ENCODE measurements at regions not wholly inside any gene's neighbourhood (a gene's known extent, or its start where the extent isn't known, plus 50 kb on each side); places are given as distances from the start of the nearest gene placed in this dataset.

- 87% methylated on average over 7 of the region's 7 CpGs; no CpG with 5 or more reads in 1 of the 2 experiments for WGBS, 2 experiments (ENCODE audit: extremely low coverage in 1 of 2, insufficient coverage in 1 of 2, insufficient read length in 1 of 2, insufficient replicate concordance in 2 of 2, low coverage in 1 of 2, low lambda C conversion rate in 2 of 2, missing lambda C conversion rate in 1 of 2)
- peak in 1 of 2 experiments; percentile 31 for DNase-seq (ENCODE audit: low read depth in 1 of 2, low spot score in 2 of 2)
- CTCF ChIA-PET (ENCODE audit: partially characterized antibody) = interaction anchor here (1.3 to 2.6 kb wide), 2 partner anchors 8 to 36 kb away, joined by 3 to 7 read pairs; no protein-coding TSS in a partner anchor
These were observed 77.6 kb upstream of the IPO5 start for GRCh38 chr13:97875911-97876310.

More at GRCh38 chr13:97875911-97876310, 77.6 kb upstream of the IPO5 start:
- no peaks in the 10 kb centered on the region; the same call in 1 of the 2 replicates for H3K23me2 ChIP-seq (ENCODE audit: low read depth, low read length)
- H3K23ac ChIP-seq (ENCODE audit: insufficient read length) = no peak overlapping the region
- H3K9ac ChIP-seq (replicated peaks in 1 of 4; ENCODE audit: extremely low read depth in 1 of 4, low read depth in 3 of 4, low read length in 3 of 4) = no peak overlapping the region
- no peak overlapping the region for H3K14ac ChIP-seq (ENCODE audit: insufficient read length)
- H4K8ac ChIP-seq (ENCODE audit: extremely low read depth, insufficient read depth, low read length) = no peak overlapping the region
- H2BK120ac ChIP-seq (replicated peaks; ENCODE audit: low read depth, low read length) = no peak overlapping the region
- no peak overlapping the region for H2AK5ac ChIP-seq (ENCODE audit: low read depth, low read length)
- H3K27ac ChIP-seq (ENCODE audit: low read depth, low read length) = no peak overlapping the region
- H3K36me3 ChIP-seq (ENCODE audit: control insufficient read depth in 2 of 4, insufficient read depth in 4 of 4, low read length in 3 of 4) = no peaks in the 10 kb centered on the region
- no peak overlapping the region for H2BK5ac ChIP-seq (ENCODE audit: low read depth, low read length)
- POLR2A ChIA-PET (ENCODE audit: partially characterized antibody) = no interaction called here
- TF ChIP-seq SP2 (IDR thresholded peaks at IDR 0.05; ENCODE audit: low read length) = no peak
- TF ChIP-seq FOSL1 (IDR thresholded peaks at IDR 0.05; ENCODE audit: insufficient read depth, low read depth, low read length) = no peak
- TF ChIP-seq RXRA (IDR thresholded peaks at IDR 0.05; ENCODE audit: insufficient read depth, low read depth, low read length) = no peak
- no peak for TF ChIP-seq EZH2 (IDR thresholded peaks at IDR 0.05; ENCODE audit: low read depth, low read length, severe bottlenecking)
- no peak for TF ChIP-seq BCL11A (IDR thresholded peaks at IDR 0.05; ENCODE audit: low read depth in 2 of 2, low read length in 2 of 2)
- H3K18ac ChIP-seq (ENCODE audit: extremely low read depth, low read length) = no peak overlapping the region
- no peaks in the 10 kb centered on the region for H3K9me3 ChIP-seq (ENCODE audit: insufficient read depth in 2 of 2, low read depth in 1 of 2, low read length in 1 of 2)
- H4K20me1 ChIP-seq (replicated peaks in 1 of 2; ENCODE audit: control insufficient read depth in 1 of 2, insufficient read depth in 2 of 2, low read length in 2 of 2) = no peaks in the 10 kb centered on the region
- H4K91ac ChIP-seq (replicated peaks; ENCODE audit: insufficient read length, low read length) = no peak overlapping the region
- no peaks in the 10 kb centered on the region for H3K79me1 ChIP-seq (ENCODE audit: low read depth, low read length)
- H2BK20ac ChIP-seq (ENCODE audit: low read length) = no peak overlapping the region
- no peak overlapping the region for H3K4me2 ChIP-seq (ENCODE audit: insufficient read depth in 1 of 2, low read depth in 2 of 2, low read length in 2 of 2)
- no peak overlapping the region for H2BK12ac ChIP-seq (ENCODE audit: low read depth, low read length)
- no peak overlapping the region for H3K4me3 ChIP-seq (ENCODE audit: extremely low read depth in 1 of 4, insufficient read depth in 2 of 4, low read depth in 3 of 4, low read length in 4 of 4)
- H3K4ac ChIP-seq (replicated peaks; ENCODE audit: insufficient read length, low read depth, low read length) = no peak overlapping the region
- no peaks in the 10 kb centered on the region for H3K79me2 ChIP-seq (ENCODE audit: control insufficient read depth in 1 of 2, insufficient read depth in 2 of 2, low read length in 2 of 2)
- no peak overlapping the region for H3K56ac ChIP-seq (replicated peaks; ENCODE audit: insufficient read length, low read depth, low read length)
- H3K4me1 ChIP-seq (replicated peaks in 1 of 4; ENCODE audit: control insufficient read depth in 3 of 4, insufficient read depth in 4 of 4, low read length in 3 of 4) = peaks cover 0 to 6% (median 4%) of the 10 kb centered on the region in 4 experiments; a peak in 5 of 7 replicates
- FAIRE-seq = no peak
- no peak overlapping the region for H4K5ac ChIP-seq (ENCODE audit: insufficient read length, low read depth, low read length)
- H2AFZ ChIP-seq (ENCODE audit: low read length) = no peak overlapping the region
- no peak overlapping the region for H2BK15ac ChIP-seq (ENCODE audit: low read length)
- H3K27me3 ChIP-seq (replicated peaks in 1 of 4; ENCODE audit: control insufficient read depth in 3 of 4, extremely low read depth in 1 of 4, insufficient read depth in 3 of 4, low read length in 3 of 4) = no peaks in the 10 kb centered on the region
